ENCODE measurements at regions not wholly inside any gene's neighbourhood (a gene's known extent, or its start where the extent isn't known, plus 50 kb on each side); places are given as distances from the start of the nearest gene placed in this dataset.

- DNase-seq (ENCODE audit: low spot score) (no peak), ATAC-seq (no peak)
Measured at GRCh38 chr1:194171596-194171995, 985.2 kb upstream of the B3GALT2 start.

- ATAC-seq, result no peak
- DNase-seq (ENCODE audit: low spot score), result no peak
Measured at GRCh38 chr1:194167956-194168640, 981.7 kb upstream of the B3GALT2 start.

DNA sequence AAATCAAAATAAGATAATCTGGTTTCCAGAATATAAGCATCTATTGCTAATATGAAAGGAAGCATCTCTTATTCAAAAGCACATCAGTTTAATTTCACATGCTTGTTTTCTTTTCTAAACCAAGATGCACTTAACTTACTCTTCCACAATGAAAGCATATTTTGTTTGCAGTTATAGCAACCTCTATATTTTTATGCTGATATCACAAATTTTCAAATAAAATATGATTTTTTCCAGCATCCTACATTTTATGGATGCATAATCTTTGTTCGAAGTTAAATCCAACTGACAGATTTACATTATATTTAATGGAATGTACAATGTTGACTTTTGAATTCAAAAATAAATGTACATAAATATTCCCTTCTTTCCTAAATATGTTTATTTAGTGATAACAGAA, 978.3 kb upstream of the B3GALT2 start:
- DNase-seq (ENCODE audit: low spot score), result no peak
- no peak for ATAC-seq

GRCh38 chr1:194161591-194161990, 975.2 kb upstream of the B3GALT2 start:
- ATAC-seq, result no peak
- DNase-seq (ENCODE audit: low spot score), result no peak

- DNase-seq (ENCODE audit: low spot score) (no peak), ATAC-seq (no peak)
Measured at GRCh38 chr1:194159941-194160340, 973.5 kb upstream of the B3GALT2 start.

DNA sequence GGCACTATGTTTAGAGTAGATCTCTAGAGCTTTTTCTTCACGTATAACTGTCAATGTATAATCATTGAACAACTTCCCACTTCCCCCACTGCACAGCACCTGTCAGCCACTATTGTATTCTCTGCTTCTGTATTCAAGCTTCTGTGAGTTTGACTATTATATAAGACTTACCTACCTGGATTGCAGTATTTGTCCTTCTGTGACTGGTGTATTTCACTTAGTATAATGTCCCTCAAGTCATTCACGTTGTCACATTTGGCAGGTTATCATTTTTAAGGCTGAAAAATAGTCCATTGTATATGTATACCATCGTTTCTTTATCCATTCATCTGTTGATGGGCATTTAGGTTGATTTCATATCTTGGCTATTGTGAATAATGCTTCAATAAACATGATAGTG, 969.5 kb upstream of the B3GALT2 start:
- DNase-seq (ENCODE audit: low spot score), result no peak
- no peak for ATAC-seq

DNA sequence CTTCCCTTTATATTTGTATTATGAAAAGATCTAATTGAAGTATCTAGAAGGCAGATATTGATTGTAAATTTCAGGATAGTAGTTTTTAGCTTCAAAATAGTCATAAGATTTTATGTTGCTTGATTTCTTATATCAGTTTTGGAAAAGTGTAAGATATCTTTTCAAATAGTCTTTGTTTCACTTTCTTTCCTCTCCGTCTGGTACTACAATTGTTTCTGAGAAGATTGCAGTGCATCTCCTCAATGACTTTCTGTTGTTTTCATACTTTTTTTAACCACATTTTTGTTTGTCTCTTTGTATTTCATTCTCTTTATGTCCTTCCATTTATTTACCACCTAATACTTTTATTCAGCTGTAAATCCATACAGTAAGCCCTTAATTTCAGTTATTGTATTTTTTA, 964.6 kb upstream of the B3GALT2 start:
- ATAC-seq, result no peak
- no peak for DNase-seq (ENCODE audit: low spot score)

GRCh38 chr1:194150242-194150641, 963.8 kb upstream of the B3GALT2 start:
- no peak for ATAC-seq
- no peak for DNase-seq (ENCODE audit: low spot score)

- DNase-seq (ENCODE audit: low spot score) (no peak), ATAC-seq (no peak)
Measured at GRCh38 chr1:194133152-194133551, 946.7 kb upstream of the B3GALT2 start.

DNA sequence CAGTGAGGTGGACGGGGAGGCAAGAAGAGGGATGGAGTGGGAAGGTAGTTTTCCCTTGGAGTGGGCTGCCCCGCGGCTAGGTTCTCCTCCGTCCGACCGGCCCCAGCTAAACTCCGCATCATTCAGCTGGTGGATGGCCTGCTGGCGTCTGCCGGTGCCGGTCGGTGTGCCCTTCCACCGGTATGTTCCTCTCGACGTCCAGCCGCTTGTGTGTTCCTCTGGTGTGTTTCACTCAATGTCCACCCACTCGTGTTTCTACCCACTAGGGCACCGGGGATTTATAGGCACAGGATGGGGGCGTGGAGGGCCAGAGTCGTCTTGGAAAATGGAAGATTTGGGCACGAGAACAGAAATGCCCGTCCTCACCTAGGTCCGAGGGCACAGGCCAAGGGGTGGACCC, 931.7 kb upstream of the B3GALT2 start:
- DNase-seq (ENCODE audit: low spot score) (no peak), ATAC-seq (no peak)

GRCh38 chr1:194117582-194117981, 931.2 kb upstream of the B3GALT2 start:
- no peak for ATAC-seq
- DNase-seq (ENCODE audit: low spot score), result no peak

DNA sequence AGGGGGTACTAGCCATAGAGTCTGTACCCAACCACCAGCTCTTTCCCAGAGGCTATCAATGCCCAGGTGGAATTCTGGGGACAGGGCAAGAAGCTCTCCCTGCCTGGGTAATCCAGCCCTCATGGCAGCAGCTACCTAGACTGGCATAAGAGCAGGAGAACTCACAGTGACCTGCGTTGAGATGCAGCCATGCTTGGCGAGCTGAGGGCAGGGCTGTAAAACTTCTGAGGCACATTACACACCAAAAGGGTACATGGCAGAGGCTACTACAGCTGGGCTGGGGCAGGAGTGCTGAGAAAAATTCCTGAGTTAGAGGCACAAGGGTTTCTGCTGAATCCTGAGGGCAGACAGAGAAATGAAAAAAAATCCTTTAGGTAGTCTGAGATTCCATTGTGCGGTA, 927.9 kb upstream of the B3GALT2 start:
- DNase-seq (ENCODE audit: low spot score) (no peak), ATAC-seq (no peak)

- no peak for DNase-seq (ENCODE audit: low spot score)
- ATAC-seq, result no peak
Measured at GRCh38 chr1:194105381-194105780, 919.0 kb upstream of the B3GALT2 start.

DNA sequence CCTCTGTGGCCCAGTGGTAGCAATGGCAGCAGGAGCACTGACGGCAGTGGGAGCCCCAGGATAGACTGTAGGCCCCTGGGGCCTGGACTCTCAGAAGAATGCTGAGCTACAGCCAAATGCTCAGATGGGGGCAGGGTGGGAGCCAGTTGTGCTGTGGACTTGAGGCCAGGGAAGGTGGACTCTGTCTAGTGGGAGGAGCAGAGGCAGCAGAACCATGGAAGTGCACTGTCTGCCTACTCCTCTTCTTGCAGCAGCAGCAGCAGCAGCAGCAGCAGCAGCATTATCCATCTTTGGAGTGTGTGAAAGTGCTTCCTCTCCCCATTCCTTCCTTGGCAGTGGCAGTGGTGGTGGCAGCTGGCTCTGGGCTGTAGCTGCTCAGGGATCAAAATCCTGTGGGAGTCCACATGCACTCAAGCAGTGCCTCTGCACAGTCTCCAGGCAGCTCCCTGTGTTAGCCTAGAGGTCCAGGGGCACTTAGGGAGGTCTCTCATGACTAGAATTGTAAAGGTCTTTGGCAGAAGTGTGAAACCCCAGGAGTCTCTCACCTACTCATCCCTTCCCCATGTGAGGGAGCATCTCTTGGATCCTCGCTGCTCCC, 917.9 kb upstream of the B3GALT2 start:
- ATAC-seq (peak; percentile 90), DNase-seq (ENCODE audit: low spot score) (no peak)

GRCh38 chr1:194103516-194104246, 917.3 kb upstream of the B3GALT2 start:
- DNase-seq (ENCODE audit: low spot score) (no peak), ATAC-seq (no peak)

GRCh38 chr1:194103101-194103500, 916.7 kb upstream of the B3GALT2 start:
- DNase-seq (ENCODE audit: low spot score) (no peak), ATAC-seq (no peak)

DNA sequence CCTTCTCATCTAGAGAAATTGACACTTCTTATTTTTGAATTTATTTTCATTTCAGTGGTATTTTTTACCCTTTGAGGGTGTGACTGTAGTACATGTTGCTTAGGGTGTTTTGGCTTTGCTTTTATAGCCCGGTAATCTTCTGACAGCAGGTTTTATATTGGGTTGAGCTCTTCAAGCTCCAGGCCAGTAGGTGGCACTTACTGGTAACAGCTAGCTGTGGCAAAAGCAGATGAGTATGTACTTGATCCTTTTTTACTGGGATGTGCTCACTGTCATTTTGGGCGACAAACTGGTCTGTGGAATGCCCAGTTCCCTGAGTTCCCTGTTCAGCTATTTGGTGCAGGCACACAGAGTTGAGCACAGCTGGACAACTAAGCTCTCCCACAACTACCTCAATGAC, 916.2 kb upstream of the B3GALT2 start:
- DNase-seq (ENCODE audit: low spot score) (no peak), ATAC-seq (peak; percentile 26)

DNA sequence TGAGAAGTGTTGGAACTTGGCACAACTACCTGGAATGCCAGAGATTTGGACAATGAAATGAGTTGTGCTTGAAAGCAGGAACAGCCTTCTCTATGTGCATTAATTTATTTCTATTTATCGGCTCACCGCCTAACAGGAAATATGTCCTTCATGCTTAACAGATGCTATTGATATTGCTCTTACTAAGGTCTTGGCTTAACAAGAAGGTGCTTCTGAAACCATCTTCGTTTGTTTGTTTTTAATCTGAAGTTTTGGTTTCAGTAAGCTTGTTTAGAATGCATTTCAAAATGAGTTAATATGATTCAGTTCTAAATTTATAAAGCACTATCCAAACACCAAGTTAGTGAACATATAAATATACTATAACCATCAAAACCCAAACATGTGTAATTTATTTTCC, 898.3 kb upstream of the B3GALT2 start:
- DNase-seq (ENCODE audit: low spot score), result no peak
- no peak for ATAC-seq

- DNase-seq (ENCODE audit: low spot score) (no peak), ATAC-seq (no peak)
Measured at GRCh38 chr1:194081444-194081843, 895.0 kb upstream of the B3GALT2 start.

GRCh38 chr1:194080826-194081225, 894.4 kb upstream of the B3GALT2 start:
- ATAC-seq, result no peak
- DNase-seq (ENCODE audit: low spot score), result no peak

GRCh38 chr1:194078765-194079164, 892.4 kb upstream of the B3GALT2 start:
- DNase-seq (ENCODE audit: low spot score), result no peak
- ATAC-seq, result no peak

GRCh38 chr1:194076646-194077045, 890.2 kb upstream of the B3GALT2 start:
- no peak for DNase-seq (ENCODE audit: low spot score)
- no peak for ATAC-seq

All from left lobe of liver (tissue), 2 donors.